GM23248 (cell line): ENCODE measurements at regions not wholly inside any gene's neighbourhood (a gene's known extent, or its start where the extent isn't known, plus 50 kb on each side); places are given as distances from the start of the nearest gene placed in this dataset.

Experiments
- EZH2 ChIP-seq: fragments of 200-600 bp; sonication (generic); IDR thresholded peaks from 2 replicates; pipeline ENCODE4 v1.6.1; 2018; ENCODE audit warnings: antibody characterized with exemption, mild to moderate bottlenecking; ENCODE audit not compliant: insufficient read depth, poor library complexity, severe bottlenecking
- EZH2phosphoT487 ChIP-seq: fragments of 200-600 bp; sonication (generic); IDR thresholded peaks from 2 replicates; pipeline ENCODE4 v1.6.1; 2018; ENCODE audit warnings: antibody characterized with exemption, moderate library complexity, mild to moderate bottlenecking, low read depth; ENCODE audit not compliant: insufficient read depth

DNA sequence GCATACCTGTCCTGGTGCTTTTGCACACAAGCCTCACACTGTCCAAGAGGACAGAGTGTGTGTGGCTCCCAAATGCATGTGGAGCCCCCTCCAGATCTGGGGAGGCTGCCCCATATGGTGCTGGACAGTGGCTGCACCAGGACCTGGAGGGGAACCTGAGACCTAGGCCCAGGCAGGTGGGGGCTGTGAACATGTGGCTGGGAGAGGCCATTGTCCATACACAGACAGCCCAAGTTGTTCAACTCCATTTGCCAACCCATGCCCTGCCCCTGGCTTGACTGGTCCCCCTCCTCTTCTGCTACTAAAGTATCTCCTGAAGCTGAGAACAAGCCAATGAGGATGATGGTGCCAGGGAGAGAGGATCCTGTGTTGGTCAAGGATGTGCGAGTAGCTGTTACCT, 94.0 kb downstream of the ING1 start:
- TF ChIP-seq EZH2 (no peak), EZH2phosphoT487 (no peak)
